GM19324 (cell line): ENCODE measurements at regions not wholly inside any gene's neighbourhood (a gene's known extent, or its start where the extent isn't known, plus 50 kb on each side); places are given as distances from the start of the nearest gene placed in this dataset.
"Not testable (repeated sequence)": the region's sequence is repeated elsewhere in the genome, so short reads cannot be mapped to it uniquely, and the experiment has no call there.

Experiments
- ATAC-seq: cut with Tn5 transposase; IDR thresholded peaks from one replicate; pipeline ENCODE4 v1.9.1; 2021; ENCODE audit warnings: mild to moderate bottlenecking, moderate library complexity; ENCODE audit not compliant: unreplicated experiment, low FRiP score

- ATAC-seq = no peak
Measured at GRCh38 chr5:122661496-122662180, 113.2 kb upstream of the SNX2 start.

- no peak for ATAC-seq
Measured at GRCh38 chr5:122665051-122665450, 109.8 kb upstream of the SNX2 start.

- ATAC-seq = no peak
Measured at GRCh38 chr5:122668552-122668951, 106.3 kb upstream of the SNX2 start.

- ATAC-seq = not testable (repeated sequence)
Measured at GRCh38 chr5:122669709-122670108, 105.2 kb upstream of the SNX2 start.

- no peak for ATAC-seq
Measured at GRCh38 chr5:122673343-122673742, 101.5 kb upstream of the SNX2 start.

GRCh38 chr5:122674385-122674784 is 100.5 kb upstream of the SNX2 start:
- ATAC-seq = no peak

- ATAC-seq = no peak
Measured at GRCh38 chr5:122680623-122681350, 94.1 kb upstream of the SNX2 start.

GRCh38 chr5:122683631-122684030 is 91.2 kb upstream of the SNX2 start:
- no peak for ATAC-seq

GRCh38 chr5:122690266-122690665 is 84.6 kb upstream of the SNX2 start:
- no peak for ATAC-seq

- ATAC-seq = no peak
Measured at GRCh38 chr5:122691931-122692330, 82.9 kb upstream of the SNX2 start.

GRCh38 chr5:122693963-122694362 is 80.9 kb upstream of the SNX2 start:
- no peak for ATAC-seq

- no peak for ATAC-seq
Measured at GRCh38 chr5:122694884-122695283, 80.0 kb upstream of the SNX2 start.

- ATAC-seq = not testable (repeated sequence)
Measured at GRCh38 chr5:122696735-122697134, 78.1 kb upstream of the SNX2 start.

- ATAC-seq = no peak
Measured at GRCh38 chr5:122697191-122697590, 77.7 kb upstream of the SNX2 start.

GRCh38 chr5:122699201-122699600 is 75.7 kb upstream of the SNX2 start:
- no peak for ATAC-seq

GRCh38 chr5:122701640-122702523 is 73.0 kb upstream of the SNX2 start:
- ATAC-seq = peak; percentile 99

- ATAC-seq = no peak
Measured at GRCh38 chr5:122702524-122702875, 72.4 kb upstream of the SNX2 start.

- no peak for ATAC-seq
Measured at GRCh38 chr5:122703203-122703602, 71.7 kb upstream of the SNX2 start.

GRCh38 chr5:122704247-122705036 is 70.4 kb upstream of the SNX2 start:
- no peak for ATAC-seq

- ATAC-seq = no peak
Measured at GRCh38 chr5:122705851-122706250, 69.0 kb upstream of the SNX2 start.
